ENCODE measurements at regions not wholly inside any gene's neighbourhood (a gene's known extent, or its start where the extent isn't known, plus 50 kb on each side); places are given as distances from the start of the nearest gene placed in this dataset.
A peak's percentile ranks its signal among the peaks of the same experiment; 100 is the strongest.

GRCh38 chr4:148831945-148832344, 389.7 kb upstream of the NR3C2 start:
- Mint-ChIP-seq H3K36me3 (no peaks in the 10 kb centered on the region), H3K9me3 (no peaks in the 10 kb centered on the region), H3K4me3 (no peak overlapping the region), H3K27ac (no peak overlapping the region), H3K4me1 (ENCODE audit: unreplicated experiment) (peaks cover 19% of the 10 kb centered on the region), H3K27me3 (no peaks in the 10 kb centered on the region)
- TF ChIP-seq, protein P1, sequence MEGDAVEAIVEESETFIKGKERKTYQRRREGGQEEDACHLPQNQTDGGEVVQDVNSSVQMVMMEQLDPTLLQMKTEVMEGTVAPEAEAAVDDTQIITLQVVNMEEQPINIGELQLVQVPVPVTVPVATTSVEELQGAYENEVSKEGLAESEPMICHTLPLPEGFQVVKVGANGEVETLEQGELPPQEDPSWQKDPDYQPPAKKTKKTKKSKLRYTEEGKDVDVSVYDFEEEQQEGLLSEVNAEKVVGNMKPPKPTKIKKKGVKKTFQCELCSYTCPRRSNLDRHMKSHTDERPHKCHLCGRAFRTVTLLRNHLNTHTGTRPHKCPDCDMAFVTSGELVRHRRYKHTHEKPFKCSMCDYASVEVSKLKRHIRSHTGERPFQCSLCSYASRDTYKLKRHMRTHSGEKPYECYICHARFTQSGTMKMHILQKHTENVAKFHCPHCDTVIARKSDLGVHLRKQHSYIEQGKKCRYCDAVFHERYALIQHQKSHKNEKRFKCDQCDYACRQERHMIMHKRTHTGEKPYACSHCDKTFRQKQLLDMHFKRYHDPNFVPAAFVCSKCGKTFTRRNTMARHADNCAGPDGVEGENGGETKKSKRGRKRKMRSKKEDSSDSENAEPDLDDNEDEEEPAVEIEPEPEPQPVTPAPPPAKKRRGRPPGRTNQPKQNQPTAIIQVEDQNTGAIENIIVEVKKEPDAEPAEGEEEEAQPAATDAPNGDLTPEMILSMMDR (conservative IDR thresholded peaks at IDR 0.05), result no peak
- no peak for DNase-seq (ENCODE audit: extremely low spot score, unreplicated experiment)

- DNase-seq (ENCODE audit: extremely low spot score, unreplicated experiment), result no peak
- Mint-ChIP-seq H3K27me3 (no peaks in the 10 kb centered on the region), H3K27ac (no peak overlapping the region), H3K36me3 (no peaks in the 10 kb centered on the region), H3K4me1 (ENCODE audit: unreplicated experiment) (peaks cover 8% of the 10 kb centered on the region), H3K4me3 (no peak overlapping the region), H3K9me3 (no peaks in the 10 kb centered on the region)
- TF ChIP-seq, protein P1 (conservative IDR thresholded peaks at IDR 0.05), result no peak
These were observed 386.1 kb upstream of the NR3C2 start for GRCh38 chr4:148828291-148828690.

- no peak overlapping the region for H3K4me3 Mint-ChIP-seq
- TF ChIP-seq, protein P1 (conservative IDR thresholded peaks at IDR 0.05), result no peak
- H3K27ac Mint-ChIP-seq, result no peak overlapping the region
- peaks cover 11% of the 10 kb centered on the region for H3K4me1 Mint-ChIP-seq (ENCODE audit: unreplicated experiment)
- no peaks in the 10 kb centered on the region for H3K36me3 Mint-ChIP-seq
- no peaks in the 10 kb centered on the region for H3K27me3 Mint-ChIP-seq
- DNase-seq (ENCODE audit: extremely low spot score, unreplicated experiment), result no peak
- H3K9me3 Mint-ChIP-seq, result no peaks in the 10 kb centered on the region
These were observed 385.6 kb upstream of the NR3C2 start for GRCh38 chr4:148827781-148828180.

GRCh38 chr4:148823419-148823769, 381.2 kb upstream of the NR3C2 start:
- Mint-ChIP-seq H3K36me3 (no peaks in the 10 kb centered on the region), H3K4me3 (peak overlapping the region; percentile 19), H3K27me3 (no peaks in the 10 kb centered on the region), H3K27ac (peak overlapping the region; percentile 85), H3K9me3 (no peaks in the 10 kb centered on the region), H3K4me1 (ENCODE audit: unreplicated experiment) (peaks cover 15% of the 10 kb centered on the region)
- DNase-seq (ENCODE audit: extremely low spot score, unreplicated experiment), result no peak
- TF ChIP-seq, protein P1 (conservative IDR thresholded peaks at IDR 0.05), result no peak

- Mint-ChIP-seq H3K4me1 (ENCODE audit: unreplicated experiment) (peaks cover 15% of the 10 kb centered on the region), H3K9me3 (no peaks in the 10 kb centered on the region), H3K36me3 (no peaks in the 10 kb centered on the region), H3K4me3 (peak overlapping the region; percentile 19), H3K27me3 (no peaks in the 10 kb centered on the region), H3K27ac (peak overlapping the region; percentile 85)
- DNase-seq (ENCODE audit: extremely low spot score, unreplicated experiment), result no peak
- TF ChIP-seq, protein P1 (conservative IDR thresholded peaks at IDR 0.05), result no peak
These were observed 380.6 kb upstream of the NR3C2 start for GRCh38 chr4:148822572-148823418.
